HG03103 (cell line): ENCODE measurements at regions not wholly inside any gene's neighbourhood (a gene's known extent, or its start where the extent isn't known, plus 50 kb on each side); places are given as distances from the start of the nearest gene placed in this dataset.

ENCODE experiments used
- ATAC-seq: cut with Tn5 transposase; IDR thresholded peaks from one replicate; pipeline ENCODE4 v1.9.1; 2021; ENCODE audit warnings: low read depth; ENCODE audit not compliant: unreplicated experiment

- ATAC-seq = no peak
Measured at GRCh38 chr2:731711-732110, 54.5 kb upstream of the TMEM18 start.

GRCh38 chr2:729376-729861 is 52.2 kb upstream of the TMEM18 start:
- ATAC-seq = no peak

- ATAC-seq = no peak
Measured at GRCh38 chr2:728165-728564, 51.0 kb upstream of the TMEM18 start.

GRCh38 chr2:727071-727470 is 49.9 kb upstream of the TMEM18 start:
- peak; percentile 77 for ATAC-seq
